ENCODE measurements at regions not wholly inside any gene's neighbourhood (a gene's known extent, or its start where the extent isn't known, plus 50 kb on each side); places are given as distances from the start of the nearest gene placed in this dataset.
"Not testable (repeated sequence)": the region's sequence is repeated elsewhere in the genome, so short reads cannot be mapped to it uniquely, and the experiment has no call there.

GRCh38 chr11:80925321-80925720, 1484.5 kb upstream of the TENM4 start:
- no peaks in the 10 kb centered on the region for H3K36me3 ChIP-seq (ENCODE audit: control insufficient read depth in 2 of 2, extremely low read depth in 1 of 2, insufficient read depth in 2 of 2, low read length in 2 of 2)
- no peaks in the 10 kb centered on the region for H3K4me1 ChIP-seq (ENCODE audit: control insufficient read depth, extremely low read depth, insufficient read depth, low read length)
- no peaks in the 10 kb centered on the region for H3K79me2 ChIP-seq (ENCODE audit: control insufficient read depth, insufficient read depth, low read length)
- H3K9me3 ChIP-seq (replicated peaks; ENCODE audit: control insufficient read depth, insufficient read depth, low read length) = no peaks in the 10 kb centered on the region
- H3K27me3 ChIP-seq (ENCODE audit: control insufficient read depth in 2 of 2, insufficient read depth in 2 of 2, low read length in 2 of 2) = no peaks in the 10 kb centered on the region
- H3K4me3 ChIP-seq (replicated peaks in 1 of 3; ENCODE audit: insufficient read depth in 1 of 3, low read depth in 1 of 3, low read length in 3 of 3) = no peak overlapping the region
- intact Hi-C loops (cut with micrococcal nuclease) (no loop called here), dilution Hi-C loops (cut with MboI; ENCODE audit: extremely low pct_ligation_motif_present, low sequenced_read_pairs) (no loop called here)
- H4K20me1 ChIP-seq (replicated peaks; ENCODE audit: control insufficient read depth, extremely low read depth, insufficient read depth, low read length) = no peaks in the 10 kb centered on the region
- H3K4me2 ChIP-seq (ENCODE audit: insufficient read depth, low read length) = no peak overlapping the region
- H3K27ac ChIP-seq (ENCODE audit: insufficient read depth, low read depth, low read length) = no peak overlapping the region
- ChIA-PET POLR2A (no interaction called here), CTCF (interaction anchor here (1.4 to 1.5 kb wide), 2 partner anchors 14 to 16 kb away, joined by 3 to 6 read pairs; no protein-coding TSS in a partner anchor)
- no peak for FAIRE-seq
- H3K9ac ChIP-seq (replicated peaks; ENCODE audit: extremely low read depth, insufficient read depth, low read length) = no peak overlapping the region
- no peak overlapping the region for H2AFZ ChIP-seq (ENCODE audit: low read depth, low read length)
- no peak for DNase-seq (ENCODE audit: low read depth, low spot score)
- no TSS peak for BruUV-seq (replicated peaks)
- no peak for TF ChIP-seq POLR2AphosphoS5 (IDR thresholded peaks at IDR 0.05; ENCODE audit: insufficient read depth, low read depth, low read length)
- TF ChIP-seq CTCF (IDR thresholded peaks at IDR 0.05; ENCODE audit: extremely low read depth in 1 of 2, insufficient read depth in 1 of 2, low read depth in 1 of 2, low read length in 2 of 2) = no peak
- TF ChIP-seq MYC (IDR thresholded peaks at IDR 0.05; ENCODE audit: low read depth, low read length) = no peak
- no peak for TF ChIP-seq JUN (IDR thresholded peaks at IDR 0.05; ENCODE audit: borderline replicate concordance, insufficient read depth, insufficient read length, low read depth)
- no peak for TF ChIP-seq EZH2 (IDR thresholded peaks at IDR 0.05; ENCODE audit: borderline replicate concordance, low read depth, low read length, severe bottlenecking)
- no peak for TF ChIP-seq FOS (IDR thresholded peaks at IDR 0.05; ENCODE audit: borderline replicate concordance, insufficient read depth, low read length)
- no peak for TF ChIP-seq MAX (IDR thresholded peaks at IDR 0.05; ENCODE audit: insufficient read depth, insufficient read length)
- TF ChIP-seq GATA2 (IDR thresholded peaks at IDR 0.05; ENCODE audit: insufficient read depth, insufficient read length, low read depth, low read length) = no peak
- no peak for TF ChIP-seq POLR2A (IDR thresholded peaks at IDR 0.05; ENCODE audit: low read depth, low read length)
- no peaks in the 10 kb centered on the region for H3K9me1 ChIP-seq (replicated peaks; ENCODE audit: control insufficient read depth, extremely low read depth, insufficient read depth, low read length)

GRCh38 chr11:80921310-80921709, 1480.5 kb upstream of the TENM4 start:
- intact Hi-C loops (cut with micrococcal nuclease); H3K9ac ChIP-seq (replicated peaks; ENCODE audit: extremely low read depth, insufficient read depth, low read length); H3K4me2 ChIP-seq (ENCODE audit: insufficient read depth, low read length); H3K36me3 ChIP-seq (ENCODE audit: control insufficient read depth in 2 of 2, extremely low read depth in 1 of 2, insufficient read depth in 2 of 2, low read length in 2 of 2); CTCF ChIA-PET; H3K4me1 ChIP-seq (ENCODE audit: control insufficient read depth, extremely low read depth, insufficient read depth, low read length); FAIRE-seq; H3K27ac ChIP-seq (ENCODE audit: insufficient read depth, low read depth, low read length); POLR2A ChIA-PET; H3K4me3 ChIP-seq (replicated peaks in 1 of 3; ENCODE audit: insufficient read depth in 1 of 3, low read depth in 1 of 3, low read length in 3 of 3); DNase-seq (ENCODE audit: low read depth, low spot score); H3K79me2 ChIP-seq (ENCODE audit: control insufficient read depth, insufficient read depth, low read length); H3K9me3 ChIP-seq (replicated peaks; ENCODE audit: control insufficient read depth, insufficient read depth, low read length); H3K9me1 ChIP-seq (replicated peaks; ENCODE audit: control insufficient read depth, extremely low read depth, insufficient read depth, low read length); BruUV-seq (replicated peaks); dilution Hi-C loops (cut with MboI; ENCODE audit: extremely low pct_ligation_motif_present, low sequenced_read_pairs); H4K20me1 ChIP-seq (replicated peaks; ENCODE audit: control insufficient read depth, extremely low read depth, insufficient read depth, low read length); H2AFZ ChIP-seq (ENCODE audit: low read depth, low read length); H3K27me3 ChIP-seq (ENCODE audit: control insufficient read depth in 2 of 2, insufficient read depth in 2 of 2, low read length in 2 of 2): not testable (repeated sequence)
